Vagina (tissue), 2 donors: ENCODE measurements at regions not wholly inside any gene's neighbourhood (a gene's known extent, or its start where the extent isn't known, plus 50 kb on each side); places are given as distances from the start of the nearest gene placed in this dataset.

Experiments
- DNase-seq, 2 donors: peaks; one replicate each; pipeline ENCODE4 v3.0.0-alpha.2; 2017; ENCODE audit errors: extremely low spot score in 2 of 2
- H3K27ac ChIP-seq: fragments of 200-600 bp; sonication (generic); one replicate; pipeline ENCODE4 v1.5.1; 2019
- H3K27me3 ChIP-seq: fragments of 200-600 bp; sonication (generic); one replicate; pipeline ENCODE4 v1.5.1; 2019
- H3K36me3 ChIP-seq, 2 donors: fragments of 200-600 bp; sonication (generic); one replicate each; pipeline ENCODE4 v1.5.1; 2017 to 2019
- H3K4me1 ChIP-seq: fragments of 200-600 bp; sonication (generic); one replicate; pipeline ENCODE4 v1.5.1; 2019
- H3K4me3 ChIP-seq, 2 donors: fragments of 200-600 bp; sonication (generic); 1 replicate in 1 of 2; 2 replicates in 1 of 2; pipeline ENCODE4 v1.5.1; 2016 to 2019
- H3K9me3 ChIP-seq: fragments of 200-600 bp; sonication (generic); one replicate; pipeline ENCODE4 v1.5.1; 2019
- CTCF ChIP-seq, 3 experiments: fragments of 450-650 bp in 2 of 3; fragments of 200-600 bp in 1 of 3; sonication (generic) in 1 of 3; IDR thresholded peaks; one replicate each; pipeline ENCODE4 v1.5.1; 2017 to 2019; ENCODE audit warnings: antibody characterized with exemption in 3 of 3, mild to moderate bottlenecking in 2 of 3, moderate library complexity in 2 of 3
- POLR2A ChIP-seq, 2 donors: fragments of 450-650 bp; IDR thresholded peaks; one replicate each; pipeline ENCODE4 v1.6.1; 2017; ENCODE audit warnings: antibody characterized with exemption in 2 of 2, mild to moderate bottlenecking in 2 of 2, moderate library complexity in 2 of 2
- POLR2AphosphoS5 ChIP-seq, 2 donors: sonication (generic); formaldehyde crosslinking; IDR thresholded peaks; one replicate each; pipeline ENCODE4 v1.9.0; 2017; ENCODE audit warnings: antibody characterized with exemption in 2 of 2, mild to moderate bottlenecking in 2 of 2, low read depth in 1 of 2; ENCODE audit not compliant: insufficient read depth in 1 of 2
- intact Hi-C: fragments of 100-400 bp; cut with DNase I; formaldehyde crosslinking; loops from one replicate; pipeline ENCODE4 v1.15.1; 2023

- H3K4me3 ChIP-seq, result no peak overlapping the region
- no peaks in the 10 kb centered on the region for H3K36me3 ChIP-seq
- intact Hi-C loops, result no loop called here
- H3K27ac ChIP-seq, result no peak overlapping the region
- TF ChIP-seq CTCF (IDR thresholded peaks at IDR 0.05), result no peak
- no peak for TF ChIP-seq POLR2AphosphoS5 (IDR thresholded peaks at IDR 0.05; ENCODE audit: insufficient read depth in 1 of 2, low read depth in 1 of 2)
- no peak for TF ChIP-seq POLR2A (IDR thresholded peaks at IDR 0.05)
- H3K4me1 ChIP-seq, result peaks cover 18% of the 10 kb centered on the region
- H3K27me3 ChIP-seq, result no peaks in the 10 kb centered on the region
- H3K9me3 ChIP-seq, result no peaks in the 10 kb centered on the region
- DNase-seq, result no peak
These were observed 64.6 kb upstream of the SERPINE2 start for GRCh38 chr2:224103651-224104050.

- Histone ChIP-seq H3K4me3 (no peak overlapping the region), H3K9me3 (no peaks in the 10 kb centered on the region), H3K36me3 (no peaks in the 10 kb centered on the region), H3K27ac (no peak overlapping the region), H3K27me3 (no peaks in the 10 kb centered on the region), H3K4me1 (peaks cover 18% of the 10 kb centered on the region)
- no peak for TF ChIP-seq CTCF (IDR thresholded peaks at IDR 0.05)
- no peak for TF ChIP-seq POLR2A (IDR thresholded peaks at IDR 0.05)
- TF ChIP-seq POLR2AphosphoS5 (IDR thresholded peaks at IDR 0.05; ENCODE audit: insufficient read depth in 1 of 2, low read depth in 1 of 2), result no peak
- intact Hi-C loops, result no loop called here
- DNase-seq, result no peak
These were observed 63.9 kb upstream of the SERPINE2 start for GRCh38 chr2:224102991-224103390.

GRCh38 chr2:224101820-224102630 is 62.9 kb upstream of the SERPINE2 start:
- no peak for DNase-seq
- intact Hi-C loops, result no loop called here
- TF ChIP-seq POLR2AphosphoS5 (IDR thresholded peaks at IDR 0.05; ENCODE audit: insufficient read depth in 1 of 2, low read depth in 1 of 2) (peak in 1 of 2 donors; percentile 13), CTCF (IDR thresholded peaks at IDR 0.05) (no peak)
- Histone ChIP-seq H3K27ac (no peak overlapping the region), H3K36me3 (no peaks in the 10 kb centered on the region), H3K4me1 (peaks cover 18% of the 10 kb centered on the region), H3K4me3 (no peak overlapping the region), H3K27me3 (no peaks in the 10 kb centered on the region), H3K9me3 (no peaks in the 10 kb centered on the region)

GRCh38 chr2:224099861-224100643 is 61.0 kb upstream of the SERPINE2 start:
- H3K27ac ChIP-seq, result no peak overlapping the region

GRCh38 chr2:224098481-224099230 is 59.6 kb upstream of the SERPINE2 start:
- no peaks in the 10 kb centered on the region for H3K27me3 ChIP-seq
- H3K27ac ChIP-seq, result no peak overlapping the region
- no peak overlapping the region for H3K4me3 ChIP-seq

More at GRCh38 chr2:224099861-224100643, 61.0 kb upstream of the SERPINE2 start:
- no peaks in the 10 kb centered on the region for H3K36me3 ChIP-seq
- no peak overlapping the region for H3K4me3 ChIP-seq
- intact Hi-C loops, result no loop called here
- DNase-seq, result no peak
- H3K4me1 ChIP-seq, result peaks cover 18% of the 10 kb centered on the region
- TF ChIP-seq POLR2A (IDR thresholded peaks at IDR 0.05), result no peak
- no peaks in the 10 kb centered on the region for H3K27me3 ChIP-seq
- H3K9me3 ChIP-seq, result no peaks in the 10 kb centered on the region

More at GRCh38 chr2:224098481-224099230, 59.6 kb upstream of the SERPINE2 start:
- intact Hi-C loops, result no loop called here
- Histone ChIP-seq H3K4me1 (peaks cover 18% of the 10 kb centered on the region), H3K36me3 (no peaks in the 10 kb centered on the region), H3K9me3 (no peaks in the 10 kb centered on the region)
- TF ChIP-seq POLR2AphosphoS5 (IDR thresholded peaks at IDR 0.05; ENCODE audit: insufficient read depth in 1 of 2, low read depth in 1 of 2) (no peak), POLR2A (IDR thresholded peaks at IDR 0.05) (no peak), CTCF (IDR thresholded peaks at IDR 0.05) (no peak)
- DNase-seq, result no peak
